DMS79 (cell line): ENCODE measurements at regions not wholly inside any gene's neighbourhood (a gene's known extent, or its start where the extent isn't known, plus 50 kb on each side); places are given as distances from the start of the nearest gene placed in this dataset.
"Not testable (repeated sequence)": the region's sequence is repeated elsewhere in the genome, so short reads cannot be mapped to it uniquely, and the experiment has no call there.

Experiments used
- DNase-seq: peaks from one replicate; lab custom pipeline; 2025; lab: John Stamatoyannopoulos, UW

- no peak for DNase-seq
These were observed 953.4 kb upstream of the IGFBP7 start for GRCh38 chr4:58063404-58064160.

- no peak for DNase-seq
These were observed 951.8 kb upstream of the IGFBP7 start for GRCh38 chr4:58061967-58062366.

- no peak for DNase-seq
These were observed 940.3 kb upstream of the IGFBP7 start for GRCh38 chr4:58050439-58050838.

- DNase-seq: no peak
These were observed 938.3 kb upstream of the IGFBP7 start for GRCh38 chr4:58048491-58048890.

GRCh38 chr4:58042176-58042575 lies 932.0 kb upstream of the IGFBP7 start:
- no peak for DNase-seq

GRCh38 chr4:57993944-57994343 lies 883.8 kb upstream of the IGFBP7 start:
- no peak for DNase-seq

GRCh38 chr4:57989430-57989829 lies 879.2 kb upstream of the IGFBP7 start:
- DNase-seq: no peak

GRCh38 chr4:57985161-57985560 lies 875.0 kb upstream of the IGFBP7 start:
- DNase-seq: no peak

- no peak for DNase-seq
These were observed 870.9 kb upstream of the IGFBP7 start for GRCh38 chr4:57981123-57981522.

GRCh38 chr4:57974821-57975220 lies 864.6 kb upstream of the IGFBP7 start:
- no peak for DNase-seq

- no peak for DNase-seq
These were observed 863.6 kb upstream of the IGFBP7 start for GRCh38 chr4:57973819-57974218.

GRCh38 chr4:57971261-57971660 lies 861.1 kb upstream of the IGFBP7 start:
- no peak for DNase-seq

- DNase-seq: no peak
These were observed 857.0 kb upstream of the IGFBP7 start for GRCh38 chr4:57966987-57967760.

- DNase-seq: not testable (repeated sequence)
These were observed 855.2 kb upstream of the IGFBP7 start for GRCh38 chr4:57965431-57965830.

GRCh38 chr4:57945298-57945697 lies 835.1 kb upstream of the IGFBP7 start:
- DNase-seq: no peak

GRCh38 chr4:57943682-57944081 lies 833.5 kb upstream of the IGFBP7 start:
- no peak for DNase-seq

- DNase-seq: not testable (repeated sequence)
These were observed 827.1 kb upstream of the IGFBP7 start for GRCh38 chr4:57937326-57937725.

GRCh38 chr4:57926311-57926710 lies 816.1 kb upstream of the IGFBP7 start:
- no peak for DNase-seq

GRCh38 chr4:57924951-57925350 lies 814.8 kb upstream of the IGFBP7 start:
- DNase-seq: no peak

GRCh38 chr4:57916479-57916878 lies 806.3 kb upstream of the IGFBP7 start:
- no peak for DNase-seq

GRCh38 chr4:57911203-57911602 lies 801.0 kb upstream of the IGFBP7 start:
- DNase-seq: no peak

- DNase-seq: no peak
These were observed 800.0 kb upstream of the IGFBP7 start for GRCh38 chr4:57910151-57910550.

- no peak for DNase-seq
These were observed 795.8 kb upstream of the IGFBP7 start for GRCh38 chr4:57905965-57906364.
